Adrenal gland (tissue), 5 donors: ENCODE measurements at regions not wholly inside any gene's neighbourhood (a gene's known extent, or its start where the extent isn't known, plus 50 kb on each side); places are given as distances from the start of the nearest gene placed in this dataset.

Experiments
- CTCF ChIP-seq, 6 experiments: fragments of 450-650 bp in 4 of 6; fragments of 200-600 bp in 2 of 6; sonication (generic) in 1 of 6; IDR thresholded peaks; 1 replicate in 5 of 6; 2 replicates in 1 of 6; pipeline versions ENCODE4 v1.5.1 to v1.8.0; 2016 to 2021; ENCODE audit warnings: antibody characterized with exemption in 6 of 6, mild to moderate bottlenecking in 2 of 6, moderate library complexity in 1 of 6
- POLR2A ChIP-seq, 2 donors: fragments of 450-650 bp; IDR thresholded peaks; one replicate each; pipeline ENCODE4 v1.6.1; 2017; ENCODE audit warnings: antibody characterized with exemption in 2 of 2, mild to moderate bottlenecking in 2 of 2, moderate library complexity in 1 of 2
- donor health status: DM: no; HTN: no; CAD: no.

GRCh38 chr13:89846926-89847585 is 1500.4 kb upstream of the MIR17HG start:
- TF ChIP-seq CTCF (IDR thresholded peaks at IDR 0.05), result no peak
- no peak for TF ChIP-seq POLR2A (IDR thresholded peaks at IDR 0.05)
